AG04449 (cell line): ENCODE measurements at regions not wholly inside any gene's neighbourhood (a gene's known extent, or its start where the extent isn't known, plus 50 kb on each side); places are given as distances from the start of the nearest gene placed in this dataset.
"Not testable (repeated sequence)": the region's sequence is repeated elsewhere in the genome, so short reads cannot be mapped to it uniquely, and the experiment has no call there.

Experiments used
- CTCF ChIA-PET: fragments of 350-600 bp; formaldehyde crosslinking; extraction: SDS; loops from one replicate; lab custom pipeline; 2021; ENCODE audit warnings: antibody characterized with exemption; lab: Yijun Ruan, JAX
- POLR2A ChIA-PET: fragments of 400-600, 350-600 bp; formaldehyde crosslinking; extraction: SDS; loops from one replicate; lab custom pipeline; 2020; ENCODE audit warnings: antibody characterized with exemption, inconsistent platforms; lab: Yijun Ruan, JAX
- DNase-seq: peaks from one replicate; pipeline ENCODE4 v3.0.0-alpha.2; 2010; ENCODE audit warnings: low read depth, low spot score
- H3K4me3 ChIP-seq: 2 replicates; pipeline ENCODE4 v1.5.1; 2011; ENCODE audit warnings: low read depth, mild to moderate bottlenecking, control low read depth, low read length
- CTCF ChIP-seq: IDR thresholded peaks from one replicate; pipeline ENCODE4 v1.5.1; 2011; ENCODE audit warnings: mild to moderate bottlenecking, moderate library complexity, low read length, control low read depth, inconsistent platforms; ENCODE audit not compliant: insufficient read depth; ENCODE audit errors: missing control alignments

- H3K4me3 ChIP-seq, result no peak overlapping the region
- ChIA-PET POLR2A (no interaction called here), CTCF (no interaction called here)
- no peak for TF ChIP-seq CTCF
- no peak for DNase-seq
Observed at GRCh38 chr7:66466081-66466600, 162.5 kb upstream of the KCTD7 start.

- ChIA-PET CTCF (no interaction called here), POLR2A (no interaction called here)
- no peak for TF ChIP-seq CTCF
- no peak overlapping the region for H3K4me3 ChIP-seq
- DNase-seq, result no peak
Observed at GRCh38 chr7:66467887-66468286, 160.8 kb upstream of the KCTD7 start.

- POLR2A ChIA-PET, CTCF ChIA-PET, DNase-seq, H3K4me3 ChIP-seq: not testable (repeated sequence)
Observed at GRCh38 chr7:66473064-66473463, 155.6 kb upstream of the KCTD7 start.

DNA sequence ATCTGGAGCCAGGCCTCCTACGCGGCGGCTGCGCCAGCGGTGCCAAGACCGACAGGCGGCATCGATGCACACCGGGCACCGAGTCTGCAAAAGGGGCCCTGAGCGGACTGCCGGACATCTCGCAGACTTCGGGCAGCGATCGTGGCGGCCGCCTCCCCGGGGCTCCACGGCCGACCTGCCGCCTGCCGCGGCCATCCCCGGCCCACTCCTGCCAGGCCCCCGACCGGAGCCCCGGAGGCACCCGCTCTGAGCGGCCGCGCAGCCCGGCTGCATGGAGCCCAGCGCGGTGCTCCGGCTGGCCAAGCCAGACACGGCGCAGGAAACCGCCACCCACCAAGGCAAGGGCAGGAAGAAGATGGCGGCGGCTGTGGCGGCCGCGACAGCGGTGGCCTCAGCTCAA, 154.2 kb upstream of the KCTD7 start:
- H3K4me3 ChIP-seq, result no peak overlapping the region
- CTCF ChIA-PET, result no interaction called here
- no peak for TF ChIP-seq CTCF
- POLR2A ChIA-PET, result no interaction called here
- DNase-seq, result no peak

DNA sequence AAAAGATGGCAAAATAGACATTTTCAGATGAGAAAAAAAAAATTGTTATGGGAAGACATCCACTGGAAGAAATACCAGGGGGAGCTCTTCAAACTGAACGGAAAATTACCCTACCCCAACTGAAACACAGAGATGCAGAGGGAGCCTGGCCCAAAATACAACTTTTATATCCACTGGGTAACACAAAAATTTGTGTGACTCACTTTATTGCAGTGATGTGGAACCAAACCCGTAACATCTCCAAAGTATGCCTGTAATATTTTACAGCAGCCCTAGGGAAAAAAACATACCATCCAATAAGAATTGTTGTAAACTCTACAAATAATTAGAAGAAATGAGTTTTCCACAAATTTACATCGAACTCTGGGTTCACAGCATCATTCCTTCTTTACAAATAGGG, 152.6 kb upstream of the KCTD7 start:
- DNase-seq, H3K4me3 ChIP-seq, POLR2A ChIA-PET, CTCF ChIA-PET: not testable (repeated sequence)

DNA sequence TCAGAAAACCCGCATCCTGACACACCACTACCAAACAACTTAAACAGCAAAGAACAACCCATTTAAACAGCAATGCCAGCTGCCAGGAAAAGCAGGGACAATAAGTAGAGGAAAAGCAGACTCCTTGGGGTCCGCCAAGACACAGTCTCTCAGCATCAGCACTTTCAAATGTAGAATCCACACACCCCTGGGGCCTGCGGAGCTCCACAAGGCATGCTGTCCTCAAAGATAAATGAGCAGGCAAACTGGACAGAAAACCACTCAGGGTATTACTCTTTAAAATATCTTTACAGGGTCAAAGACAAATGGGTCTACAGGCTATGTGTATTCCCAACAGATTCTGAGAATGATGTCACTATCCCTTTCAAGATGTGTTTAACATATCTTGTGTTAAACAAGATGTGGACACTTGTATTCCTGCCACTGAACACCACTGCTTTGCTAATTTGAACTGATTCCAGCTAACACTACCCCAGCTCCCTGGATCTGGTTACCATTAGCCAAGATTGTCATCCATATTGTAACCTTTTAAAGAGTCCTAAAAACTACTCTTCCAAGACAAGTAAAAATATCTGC, 150.8 kb upstream of the KCTD7 start:
- CTCF ChIA-PET, H3K4me3 ChIP-seq, DNase-seq, POLR2A ChIA-PET: not testable (repeated sequence)

DNA sequence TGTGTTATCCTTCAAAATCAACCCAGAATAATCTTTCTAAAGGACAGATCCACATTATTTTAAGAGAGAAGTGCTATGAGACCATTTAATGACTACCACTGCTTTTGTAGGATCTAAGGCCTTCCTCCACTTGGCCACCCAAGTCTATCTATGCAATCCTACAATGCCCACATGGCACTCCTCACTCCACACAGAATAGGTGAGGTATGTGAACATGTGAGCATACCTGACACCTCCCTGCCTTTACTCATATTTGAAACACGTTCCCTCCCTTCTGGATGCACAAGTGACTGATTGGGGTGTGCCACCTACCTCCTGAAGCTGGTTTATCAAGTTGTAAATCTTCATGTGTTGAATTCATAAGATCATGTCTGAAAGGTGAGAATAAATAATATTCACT, 147.5 kb upstream of the KCTD7 start:
- POLR2A ChIA-PET, CTCF ChIA-PET, H3K4me3 ChIP-seq, DNase-seq: not testable (repeated sequence)

DNA sequence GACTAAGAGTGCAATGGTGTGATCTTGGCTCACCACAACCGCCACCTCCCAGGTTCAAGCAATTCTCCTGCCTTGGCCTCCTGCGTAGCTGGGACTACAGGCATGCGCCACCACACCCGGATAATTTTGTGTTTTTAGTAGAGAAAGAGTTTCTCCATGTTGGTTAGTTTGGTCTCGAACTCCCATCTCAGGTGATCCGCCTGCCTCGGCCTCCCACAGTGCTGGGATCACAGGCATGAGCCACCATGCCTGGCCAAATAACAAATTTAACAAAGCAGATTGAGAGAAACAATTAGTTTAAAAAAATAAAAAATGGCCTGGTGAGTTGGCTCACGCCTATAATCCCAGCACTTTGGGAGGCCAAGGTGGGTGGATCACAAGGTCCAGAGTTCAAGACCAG, 139.6 kb upstream of the KCTD7 start:
- CTCF ChIA-PET, result interaction anchor here (1.2 kb wide), 1 partner anchor 458 kb away, joined by 3 read pairs; no protein-coding TSS in a partner anchor
- H3K4me3 ChIP-seq, DNase-seq, POLR2A ChIA-PET: not testable (repeated sequence)

DNA sequence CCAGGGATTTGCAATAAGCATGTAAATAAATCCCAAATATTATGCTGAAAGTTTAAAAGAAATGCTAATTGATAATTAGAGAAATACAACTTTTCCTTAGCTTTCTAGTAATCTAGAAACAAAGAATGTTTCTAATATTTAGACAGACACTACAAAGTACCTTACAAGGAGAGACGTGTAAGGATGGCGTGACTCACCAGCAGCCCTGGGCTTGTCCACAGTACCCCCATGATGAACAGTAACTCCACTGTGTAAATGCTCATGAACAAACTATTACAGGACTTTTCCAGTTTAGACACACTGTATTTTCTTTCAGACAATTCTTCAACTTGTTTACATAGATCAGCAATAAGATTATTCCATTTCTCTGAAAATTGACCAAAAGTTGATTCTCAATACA, 138.9 kb upstream of the KCTD7 start:
- H3K4me3 ChIP-seq, POLR2A ChIA-PET, CTCF ChIA-PET, DNase-seq: not testable (repeated sequence)

DNA sequence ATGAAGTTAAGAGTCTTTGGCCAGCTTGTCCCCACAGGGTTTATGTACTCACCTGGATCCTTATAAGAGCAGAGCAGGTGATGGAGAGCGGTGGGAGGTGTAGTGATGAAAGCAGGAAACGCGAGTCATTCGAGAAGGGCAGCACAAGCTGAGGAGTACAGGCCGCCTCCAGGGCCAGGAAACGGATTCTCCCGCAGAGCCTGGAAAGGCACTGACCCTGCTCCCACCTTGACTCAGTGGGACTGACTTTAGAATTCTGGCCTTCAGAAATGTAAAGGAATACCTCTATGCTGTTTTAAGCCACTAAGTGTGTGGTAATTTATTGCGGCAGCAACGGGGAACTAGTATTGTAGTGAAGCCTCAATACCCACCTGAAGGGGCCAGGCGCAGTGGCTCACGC, 137.7 kb upstream of the KCTD7 start:
- H3K4me3 ChIP-seq, POLR2A ChIA-PET, CTCF ChIA-PET: not testable (repeated sequence)

DNA sequence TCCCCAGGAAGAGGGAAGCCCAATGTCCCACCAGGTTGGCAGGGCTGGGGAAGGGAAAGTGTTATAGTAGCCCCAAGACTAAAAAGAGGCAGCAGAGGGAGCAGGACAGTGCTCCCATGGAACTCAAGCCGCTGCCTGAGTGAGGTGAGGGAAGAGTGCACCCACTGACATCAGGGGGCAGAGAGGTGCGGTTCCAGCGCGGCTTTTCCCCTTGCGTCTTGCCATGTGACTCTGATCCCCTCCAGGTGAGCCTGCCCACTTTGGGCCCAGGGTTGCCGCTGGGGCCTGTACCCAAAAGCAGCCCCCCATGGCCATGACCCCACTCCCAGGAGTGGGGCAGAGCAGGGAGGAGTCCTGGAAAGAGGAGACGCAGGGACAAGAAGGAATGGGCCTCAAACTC, 136.3 kb upstream of the KCTD7 start:
- CTCF ChIA-PET, result not testable (repeated sequence)
- POLR2A ChIA-PET, result interaction anchor here (0.6 kb wide), 1 partner anchor 187 kb away, joined by 3 read pairs; no protein-coding TSS in a partner anchor

More for the DNA sequence above, 137.7 kb upstream of the KCTD7 start:
- DNase-seq, result not testable (repeated sequence)

More for the DNA sequence above, 136.3 kb upstream of the KCTD7 start:
- not testable (repeated sequence) for DNase-seq
- peak overlapping the region; percentile 80 for H3K4me3 ChIP-seq
